NCI-H1417 treated with DMSO at 0.1 percent for 48 hours (cell line): ENCODE measurements at regions not wholly inside any gene's neighbourhood (a gene's known extent, or its start where the extent isn't known, plus 50 kb on each side); places are given as distances from the start of the nearest gene placed in this dataset.

Source experiments
- DNase-seq: peaks from one replicate; lab custom pipeline; 2025; lab: John Stamatoyannopoulos, UW

DNA sequence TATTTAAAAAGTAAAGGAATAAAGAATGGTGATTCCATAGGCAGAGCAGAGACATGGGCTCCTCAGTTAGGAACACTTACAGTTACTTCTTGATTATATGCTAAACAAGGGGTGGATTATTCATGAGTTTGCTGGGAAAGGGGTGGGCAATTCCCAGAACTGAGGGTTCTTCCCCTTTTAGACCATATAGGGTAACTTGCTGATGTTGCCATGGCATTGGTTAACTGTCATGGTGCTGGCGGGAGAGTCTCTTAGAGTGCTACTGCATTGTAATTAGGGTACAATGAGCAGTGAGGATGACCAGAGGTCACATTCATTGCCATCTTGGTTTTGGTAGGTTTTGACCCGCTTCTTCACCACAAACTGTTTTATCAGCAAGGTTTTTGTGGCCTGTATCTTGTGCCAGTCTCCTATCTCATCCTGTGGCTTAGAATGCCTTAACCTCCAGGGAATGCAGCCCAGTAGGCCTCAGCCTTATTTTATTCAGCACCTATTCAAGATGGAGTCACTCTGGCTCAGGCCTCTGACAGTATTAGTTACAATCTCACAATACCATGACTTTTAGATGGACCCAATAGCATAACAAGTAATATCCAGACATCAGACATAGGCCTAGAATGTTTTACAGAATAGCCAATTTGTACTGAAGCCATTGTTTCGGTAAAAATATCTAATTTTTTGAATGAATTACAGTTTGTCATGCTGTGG lies 106.8 kb downstream of the ZBTB18 start:
- DNase-seq: no peak

- DNase-seq: no peak
These were observed 108.6 kb downstream of the ZBTB18 start for GRCh38 chr1:244159646-244160045.

- no peak for DNase-seq
These were observed 109.6 kb downstream of the ZBTB18 start for GRCh38 chr1:244160455-244161235.

DNA sequence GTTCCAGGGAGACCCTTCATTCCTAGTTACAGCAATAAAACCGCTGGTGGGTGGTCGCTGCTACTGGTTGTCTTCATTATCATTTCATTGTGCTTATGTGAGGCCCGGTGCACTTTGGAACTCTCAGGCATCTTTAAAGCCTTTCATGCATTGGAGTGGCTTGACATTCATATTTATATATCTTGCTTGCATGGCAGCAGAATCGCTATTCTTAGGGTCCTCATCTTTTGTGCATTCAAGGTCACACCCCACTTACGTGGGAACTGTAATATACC lies 110.1 kb downstream of the ZBTB18 start:
- no peak for DNase-seq

DNA sequence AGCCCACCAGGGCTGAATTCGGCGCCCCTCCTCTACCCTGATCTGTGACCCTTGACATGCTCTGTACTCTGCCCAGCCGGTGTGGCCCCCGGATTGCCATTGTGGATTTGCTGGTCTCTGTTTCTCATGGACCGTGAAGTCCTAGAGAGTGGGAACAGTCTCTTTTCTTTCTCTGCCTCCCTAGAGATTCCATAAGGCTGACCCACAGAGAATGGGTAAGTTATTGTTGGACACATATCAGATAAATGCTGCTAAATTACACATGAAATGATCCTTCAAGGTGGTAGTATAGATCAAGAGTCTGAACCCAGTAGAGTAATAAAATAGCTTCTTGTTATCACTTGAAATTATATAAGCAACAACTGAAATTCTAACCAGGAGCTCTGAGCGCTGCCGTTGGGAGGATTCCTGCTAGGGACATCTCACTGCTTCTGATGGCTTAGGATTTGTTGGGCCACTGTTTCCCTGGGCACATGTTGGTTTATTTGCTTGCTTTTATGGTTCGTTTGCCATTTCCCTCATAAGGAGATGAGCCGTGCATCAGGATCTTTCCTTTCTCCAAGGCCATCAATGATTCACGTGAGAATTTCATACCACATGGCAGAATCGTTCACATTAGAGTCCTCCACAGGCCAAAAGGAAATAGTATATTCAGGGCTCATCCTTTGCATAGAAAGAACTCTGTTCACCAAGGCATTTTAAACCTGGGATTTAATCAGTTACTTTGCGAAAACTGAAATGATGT lies 111.9 kb downstream of the ZBTB18 start:
- no peak for DNase-seq

- DNase-seq: no peak
These were observed 112.9 kb downstream of the ZBTB18 start for GRCh38 chr1:244163861-244164510.

DNA sequence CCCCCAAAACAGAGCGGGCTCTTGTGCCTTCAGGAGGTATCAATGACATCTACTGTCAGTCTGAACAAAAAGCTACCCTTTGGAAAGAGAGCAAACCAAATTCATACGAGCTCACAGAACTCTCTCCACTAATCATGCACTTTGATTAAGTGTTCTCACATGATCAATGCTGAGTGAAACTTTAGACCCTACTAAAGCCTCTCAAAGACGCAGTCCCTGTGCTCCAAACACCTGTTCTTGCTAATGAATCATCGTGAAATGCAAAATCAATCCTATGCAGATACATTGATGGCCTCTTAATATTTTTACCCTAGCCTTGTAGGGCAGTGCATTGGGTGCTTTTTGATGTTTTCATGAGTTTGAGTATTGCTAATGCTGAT lies 113.4 kb downstream of the ZBTB18 start:
- no peak for DNase-seq

GRCh38 chr1:244165021-244165420 lies 113.9 kb downstream of the ZBTB18 start:
- DNase-seq: no peak

DNA sequence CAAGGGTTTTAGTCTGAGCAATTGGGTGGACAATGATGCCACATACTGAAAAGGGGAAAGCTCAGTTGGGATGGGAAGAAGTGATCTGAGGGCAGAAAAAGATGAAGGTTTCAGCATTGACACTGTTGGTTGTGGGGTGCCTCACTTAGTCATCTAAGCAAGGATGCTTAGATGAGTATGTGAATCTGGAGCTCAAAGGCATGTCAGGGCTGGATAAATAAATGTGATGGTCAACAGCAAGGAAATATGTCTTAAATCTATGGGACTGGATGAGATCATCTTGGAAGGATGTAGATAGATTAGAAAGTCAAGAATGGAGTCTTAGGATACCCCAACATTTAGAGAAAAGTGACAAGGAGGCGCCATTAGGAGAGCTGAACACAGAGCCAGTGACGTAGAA lies 114.6 kb downstream of the ZBTB18 start:
- DNase-seq: no peak

- no peak for DNase-seq
These were observed 120.3 kb downstream of the ZBTB18 start for GRCh38 chr1:244171241-244171985.

- no peak for DNase-seq
These were observed 122.2 kb downstream of the ZBTB18 start for GRCh38 chr1:244173240-244173639.

GRCh38 chr1:244173769-244174168 lies 122.7 kb downstream of the ZBTB18 start:
- DNase-seq: no peak

- DNase-seq: no peak
These were observed 123.9 kb downstream of the ZBTB18 start for GRCh38 chr1:244174922-244175521.

DNA sequence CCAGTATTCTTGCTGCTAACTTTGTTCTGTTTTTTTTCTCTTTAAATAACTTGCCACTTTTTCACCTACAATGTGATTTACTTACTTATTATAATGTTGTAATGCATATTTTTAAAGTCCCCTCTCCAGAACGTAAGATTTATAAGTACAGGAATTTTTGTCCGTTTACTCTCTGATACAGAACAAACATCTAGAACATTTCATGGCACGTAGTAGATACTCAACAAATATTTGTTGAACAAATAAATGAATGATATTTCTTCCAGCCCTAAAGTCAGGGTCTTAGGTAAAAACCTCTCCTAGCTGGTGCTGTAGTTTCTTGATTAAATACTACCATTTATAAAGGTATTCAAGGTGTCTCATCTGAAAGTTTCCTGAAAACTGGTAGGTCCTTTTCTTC lies 125.1 kb downstream of the ZBTB18 start:
- DNase-seq: no peak

DNA sequence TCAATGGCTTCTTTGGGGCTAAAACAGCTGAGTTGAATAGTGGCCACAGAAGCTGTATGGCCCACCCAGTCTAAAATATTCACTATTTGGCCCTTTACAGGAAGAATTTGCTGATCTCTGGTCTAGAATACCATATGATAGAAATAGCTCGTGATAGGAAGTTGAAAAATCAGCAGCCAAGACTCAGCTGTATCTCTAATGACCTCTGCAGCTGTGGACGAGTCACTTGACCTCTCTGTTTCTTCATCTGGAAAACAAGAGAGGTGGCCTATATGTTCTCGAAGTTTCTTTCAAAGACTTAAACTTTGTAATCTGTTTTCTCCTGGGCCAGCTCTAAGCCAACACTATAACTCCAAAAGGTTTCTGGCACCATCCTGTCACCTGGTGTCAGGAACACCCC lies 129.2 kb downstream of the ZBTB18 start:
- DNase-seq: no peak

- DNase-seq: no peak
These were observed 130.8 kb downstream of the ZBTB18 start for GRCh38 chr1:244181867-244182266.

DNA sequence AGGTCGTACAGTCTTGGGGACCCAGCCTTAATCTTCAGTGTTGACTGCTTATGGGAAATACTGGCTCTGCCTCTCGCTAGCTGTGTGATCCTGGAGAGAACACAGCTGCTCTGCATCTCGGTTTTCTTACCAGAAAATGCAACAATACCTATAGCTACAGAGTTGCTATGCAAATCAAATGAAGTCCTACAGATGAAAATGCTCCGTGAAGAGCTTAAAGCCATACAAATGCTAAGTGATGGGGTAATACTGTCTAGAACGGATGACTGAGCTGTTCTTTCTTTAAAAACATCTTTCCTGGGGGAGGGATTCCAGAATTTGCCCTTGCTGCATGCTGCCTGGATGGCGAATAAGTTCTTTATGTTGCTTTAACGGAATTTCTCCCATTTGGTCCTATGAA lies 132.0 kb downstream of the ZBTB18 start:
- no peak for DNase-seq

DNA sequence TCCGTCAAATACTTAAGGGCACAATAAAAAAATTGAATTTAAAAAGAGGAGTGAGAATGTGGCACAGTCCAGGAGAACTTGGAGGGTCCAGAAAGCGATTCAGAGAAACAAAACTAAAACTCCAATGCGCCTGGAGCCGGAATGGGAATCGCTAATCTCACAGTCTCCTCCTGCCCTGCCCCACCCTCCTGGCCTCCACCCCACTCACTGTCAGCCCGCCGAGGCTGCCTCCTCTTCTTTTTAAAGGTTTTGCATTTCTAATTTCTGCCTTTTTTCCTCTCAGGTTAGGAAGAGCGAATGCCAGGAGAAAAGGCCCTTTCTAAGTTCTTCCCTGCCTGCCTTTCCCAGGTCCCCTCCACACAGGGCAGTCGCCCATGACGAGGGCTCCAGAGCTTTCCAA lies 135.3 kb downstream of the ZBTB18 start:
- no peak for DNase-seq

DNA sequence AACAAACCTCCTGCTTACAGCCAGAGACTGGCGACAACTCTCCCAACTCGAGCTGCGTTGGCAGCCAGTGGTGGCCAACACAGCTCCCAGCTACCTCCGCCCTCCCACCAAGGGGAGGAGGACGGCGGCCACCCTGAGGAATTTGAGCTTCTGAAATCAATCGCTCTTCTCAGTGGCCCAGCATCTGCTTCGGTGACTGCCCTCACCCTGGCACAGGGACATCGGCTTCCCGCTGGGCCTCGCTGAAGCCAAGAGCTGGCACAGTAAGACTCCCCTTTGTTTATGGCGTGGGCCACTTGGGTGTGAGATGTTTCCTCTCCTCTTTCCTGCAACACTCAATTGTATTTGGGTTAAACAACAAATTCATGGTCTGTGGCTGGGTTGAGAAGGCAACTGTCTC lies 136.2 kb downstream of the ZBTB18 start:
- no peak for DNase-seq

GRCh38 chr1:244191581-244191980 lies 140.5 kb downstream of the ZBTB18 start:
- no peak for DNase-seq

DNA sequence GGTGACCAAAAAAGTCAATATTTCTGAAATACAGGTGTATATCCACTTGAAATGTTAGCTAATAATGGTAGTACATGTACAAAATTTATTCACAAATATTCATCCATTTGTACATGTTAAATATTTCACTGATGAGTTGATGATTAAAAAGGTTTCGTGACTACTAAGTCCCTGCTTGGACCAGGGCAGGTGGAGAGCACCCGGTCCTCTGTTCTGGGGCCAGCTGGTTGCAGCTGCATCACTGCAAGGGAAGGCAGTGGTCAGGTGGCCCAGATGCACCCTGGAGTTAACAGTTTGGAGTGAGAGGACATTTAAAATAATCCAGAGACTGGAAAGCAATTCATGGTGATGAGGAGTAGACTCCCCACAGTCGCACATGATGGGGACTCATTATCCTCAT lies 141.2 kb downstream of the ZBTB18 start:
- no peak for DNase-seq
